MM.1S (cell line): ENCODE measurements at regions not wholly inside any gene's neighbourhood (a gene's known extent, or its start where the extent isn't known, plus 50 kb on each side); places are given as distances from the start of the nearest gene placed in this dataset.

Experiments used
- DNase-seq: peaks from one replicate; pipeline ENCODE4 v3.0.0-alpha.2; 2015
- H2AFZ ChIP-seq: fragments of 300-600 bp; sonication (generic); 2 replicates; pipeline ENCODE4 v1.6.0; 2016; ENCODE audit warnings: antibody characterized with exemption, low read length
- H3F3A ChIP-seq: fragments of 300-600 bp; sonication (generic); 2 replicates; pipeline ENCODE4 v1.6.1; 2016; ENCODE audit warnings: mild to moderate bottlenecking, antibody characterized with exemption, low read length, moderate library complexity, mixed read lengths; ENCODE audit not compliant: insufficient read depth
- H3K27ac ChIP-seq: fragments of 300-600 bp; sonication (generic); 2 replicates; pipeline ENCODE4 v1.5.1; 2016; ENCODE audit warnings: mild to moderate bottlenecking, low read length
- H3K27me3 ChIP-seq: fragments of 300-600 bp; sonication (generic); replicated peaks from 2 replicates; pipeline ENCODE4 v1.6.0; 2016; ENCODE audit warnings: low read length; ENCODE audit not compliant: insufficient read depth
- H3K36me3 ChIP-seq: fragments of 300-600 bp; sonication (generic); replicated peaks from 2 replicates; pipeline ENCODE4 v1.6.1; 2016; ENCODE audit warnings: mild to moderate bottlenecking, low read length, mixed read lengths; ENCODE audit not compliant: insufficient read depth
- H3K4me1 ChIP-seq: fragments of 300-600 bp; sonication (generic); 2 replicates; pipeline ENCODE4 v1.6.1; 2016; ENCODE audit warnings: low read length, mixed read lengths
- H3K4me2 ChIP-seq: fragments of 300-600 bp; sonication (generic); 2 replicates; pipeline ENCODE4 v1.6.0; 2016; ENCODE audit warnings: low read depth, low read length
- H3K4me3 ChIP-seq: fragments of 300-600 bp; sonication (generic); 2 replicates; pipeline ENCODE4 v1.5.1; 2016; ENCODE audit warnings: low read length, mixed read lengths
- H3K79me2 ChIP-seq: fragments of 300-600 bp; sonication (generic); 2 replicates; pipeline ENCODE4 v1.6.1; 2016; ENCODE audit warnings: mixed run types, low read length, mixed read lengths
- H3K9ac ChIP-seq: fragments of 300-600 bp; sonication (generic); 2 replicates; pipeline ENCODE4 v1.6.1; 2016; ENCODE audit warnings: low read length, mixed read lengths
- H3K9me2 ChIP-seq: fragments of 300-600 bp; sonication (generic); replicated peaks from 2 replicates; pipeline ENCODE4 v1.6.1; 2016; ENCODE audit warnings: mild to moderate bottlenecking, low read length, mixed read lengths; ENCODE audit not compliant: insufficient read depth
- H3K9me3 ChIP-seq: fragments of 300-600 bp; sonication (generic); replicated peaks from 2 replicates; pipeline ENCODE4 v1.6.1; 2016; ENCODE audit warnings: mild to moderate bottlenecking, low read length, mixed read lengths; ENCODE audit not compliant: insufficient read depth
- H4K20me1 ChIP-seq: fragments of 300-600 bp; sonication (generic); 2 replicates; pipeline ENCODE4 v1.6.1; 2016; ENCODE audit warnings: mild to moderate bottlenecking, low read length, moderate library complexity, mixed read lengths; ENCODE audit not compliant: insufficient read depth
- CTCF ChIP-seq: fragments of 300-600 bp; sonication (generic); IDR thresholded peaks from 2 replicates; pipeline ENCODE4 v1.5.1; 2016; ENCODE audit warnings: antibody characterized with exemption, low read length, mixed read lengths
- EZH2 ChIP-seq: fragments of 300-600 bp; sonication (generic); optimal IDR thresholded peaks from 2 replicates; pipeline ENCODE3; 2017; ENCODE audit warnings: low read depth, mild to moderate bottlenecking, antibody characterized with exemption, low read length, mixed read lengths
- EZH2phosphoT487 ChIP-seq: fragments of 300-600 bp; sonication (generic); IDR thresholded peaks from 2 replicates; pipeline ENCODE4 v1.6.1; 2018; ENCODE audit warnings: antibody characterized with exemption, low read length

- no peaks in the 10 kb centered on the region for H3K9me3 ChIP-seq
- H3K4me1 ChIP-seq: peaks cover 27% of the 10 kb centered on the region
Observed at GRCh38 chr3:109924196-109924595, 586.9 kb upstream of the DPPA4 start.

GRCh38 chr3:109926376-109926775 lies 589.0 kb upstream of the DPPA4 start:
- Histone ChIP-seq H3F3A (no peaks in the 10 kb centered on the region), H3K4me2 (no peak overlapping the region), H3K4me3 (no peak overlapping the region), H3K9me3 (no peaks in the 10 kb centered on the region), H3K4me1 (peaks cover 9% of the 10 kb centered on the region), H3K79me2 (no peaks in the 10 kb centered on the region), H3K9me2 (no peaks in the 10 kb centered on the region), H3K36me3 (no peaks in the 10 kb centered on the region), H4K20me1 (no peaks in the 10 kb centered on the region), H3K9ac (no peak overlapping the region), H3K27me3 (no peaks in the 10 kb centered on the region), H3K27ac (no peak overlapping the region), H2AFZ (no peak overlapping the region)
- no peak for TF ChIP-seq EZH2phosphoT487
- no peak for TF ChIP-seq CTCF
- TF ChIP-seq EZH2: no peak
- no peak for DNase-seq

More at GRCh38 chr3:109924196-109924595, 586.9 kb upstream of the DPPA4 start:
- Histone ChIP-seq H3K9me2 (no peaks in the 10 kb centered on the region), H2AFZ (no peak overlapping the region), H3K27me3 (no peaks in the 10 kb centered on the region), H4K20me1 (no peaks in the 10 kb centered on the region), H3K36me3 (no peaks in the 10 kb centered on the region), H3K4me3 (no peak overlapping the region), H3K79me2 (no peaks in the 10 kb centered on the region), H3K9ac (no peak overlapping the region), H3K27ac (no peak overlapping the region), H3K4me2 (no peak overlapping the region), H3F3A (0 out of 2 replicates have a peak, but pooled peaks cover under 1% of the 10 kb centered on the region)
- DNase-seq: no peak
- no peak for TF ChIP-seq EZH2
- TF ChIP-seq EZH2phosphoT487: no peak
- no peak for TF ChIP-seq CTCF

GRCh38 chr3:109927161-109927560 lies 589.8 kb upstream of the DPPA4 start:
- Histone ChIP-seq H3K9me3 (no peaks in the 10 kb centered on the region), H3K79me2 (no peaks in the 10 kb centered on the region), H3K27me3 (no peaks in the 10 kb centered on the region), H2AFZ (no peak overlapping the region), H4K20me1 (no peaks in the 10 kb centered on the region), H3K4me2 (no peak overlapping the region), H3K9ac (no peak overlapping the region), H3K27ac (no peak overlapping the region), H3K9me2 (no peaks in the 10 kb centered on the region), H3K4me3 (no peak overlapping the region), H3K4me1 (peaks cover 4% of the 10 kb centered on the region), H3F3A (no peaks in the 10 kb centered on the region), H3K36me3 (no peaks in the 10 kb centered on the region)
- no peak for DNase-seq
- TF ChIP-seq EZH2 (no peak), EZH2phosphoT487 (no peak), CTCF (no peak)
